ENCODE measurements at regions not wholly inside any gene's neighbourhood (a gene's known extent, or its start where the extent isn't known, plus 50 kb on each side); places are given as distances from the start of the nearest gene placed in this dataset.

DNA sequence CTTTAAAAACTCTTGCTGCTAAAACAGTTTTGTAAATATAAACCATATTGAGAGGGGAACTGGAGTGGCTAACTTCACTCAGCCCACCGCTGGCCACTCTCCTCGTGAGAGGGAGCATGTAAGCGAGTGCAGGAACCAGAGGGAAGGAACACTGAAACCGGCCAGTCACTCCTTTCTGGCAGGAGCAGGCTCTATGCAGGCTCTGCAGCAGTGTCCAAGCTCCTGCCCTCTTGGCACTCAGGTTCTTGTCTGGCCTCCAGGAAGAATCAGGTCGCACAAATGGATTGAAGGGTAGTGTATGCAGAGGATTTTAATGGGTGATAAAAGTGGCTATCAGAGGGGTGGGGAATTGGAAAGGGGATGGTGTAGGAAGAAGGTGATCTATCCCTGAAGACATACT, 157.7 kb downstream of the TMX3 start:
- TF ChIP-seq, protein P1, sequence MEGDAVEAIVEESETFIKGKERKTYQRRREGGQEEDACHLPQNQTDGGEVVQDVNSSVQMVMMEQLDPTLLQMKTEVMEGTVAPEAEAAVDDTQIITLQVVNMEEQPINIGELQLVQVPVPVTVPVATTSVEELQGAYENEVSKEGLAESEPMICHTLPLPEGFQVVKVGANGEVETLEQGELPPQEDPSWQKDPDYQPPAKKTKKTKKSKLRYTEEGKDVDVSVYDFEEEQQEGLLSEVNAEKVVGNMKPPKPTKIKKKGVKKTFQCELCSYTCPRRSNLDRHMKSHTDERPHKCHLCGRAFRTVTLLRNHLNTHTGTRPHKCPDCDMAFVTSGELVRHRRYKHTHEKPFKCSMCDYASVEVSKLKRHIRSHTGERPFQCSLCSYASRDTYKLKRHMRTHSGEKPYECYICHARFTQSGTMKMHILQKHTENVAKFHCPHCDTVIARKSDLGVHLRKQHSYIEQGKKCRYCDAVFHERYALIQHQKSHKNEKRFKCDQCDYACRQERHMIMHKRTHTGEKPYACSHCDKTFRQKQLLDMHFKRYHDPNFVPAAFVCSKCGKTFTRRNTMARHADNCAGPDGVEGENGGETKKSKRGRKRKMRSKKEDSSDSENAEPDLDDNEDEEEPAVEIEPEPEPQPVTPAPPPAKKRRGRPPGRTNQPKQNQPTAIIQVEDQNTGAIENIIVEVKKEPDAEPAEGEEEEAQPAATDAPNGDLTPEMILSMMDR (conservative IDR thresholded peaks at IDR 0.05 in 1 of 2, IDR thresholded peaks at IDR 0.05 in 1 of 2; ENCODE audit: extremely low read depth in 1 of 2, insufficient read depth in 1 of 2, low read depth in 1 of 2, low read length in 2 of 2) = no peak
- no peak for TF ChIP-seq EZH2 (IDR thresholded peaks at IDR 0.05; ENCODE audit: borderline replicate concordance, low read length)

Data from mammary epithelial cell (primary cell).